Liver (tissue), 3 donors: ENCODE measurements at regions not wholly inside any gene's neighbourhood (a gene's known extent, or its start where the extent isn't known, plus 50 kb on each side); places are given as distances from the start of the nearest gene placed in this dataset.

Experiments
- ATF3 ChIP-seq: IDR thresholded peaks from 2 replicates; pipeline ENCODE4 v1.6.1; 2016; ENCODE audit warnings: antibody characterized with exemption
- CTCF ChIP-seq: fragments of 150-350 bp; IDR thresholded peaks from 2 replicates; pipeline ENCODE4 v1.5.1; 2017; ENCODE audit warnings: improper control_type of control experiment, low read depth, low read length; ENCODE audit not compliant: missing input control
- HNF4A ChIP-seq, 2 donors: conservative IDR thresholded peaks; 2 replicates each; pipeline ENCODE4 v1.6.1; 2016; ENCODE audit warnings: antibody characterized with exemption in 2 of 2, mild to moderate bottlenecking in 2 of 2
- JUND ChIP-seq, 2 donors: IDR thresholded peaks; 2 replicates each; pipeline ENCODE4 v1.6.1; 2016; ENCODE audit warnings: antibody characterized with exemption in 2 of 2
- MAX ChIP-seq: IDR thresholded peaks from 2 replicates; pipeline ENCODE4 v1.6.1; 2016; ENCODE audit warnings: antibody characterized with exemption
- RAD21 ChIP-seq, 2 donors: IDR thresholded peaks; 2 replicates each; pipeline ENCODE4 v1.6.1; 2016; ENCODE audit warnings: antibody characterized with exemption in 2 of 2, mild to moderate bottlenecking in 2 of 2
- REST ChIP-seq: IDR thresholded peaks from 2 replicates; pipeline ENCODE4 v1.6.1; 2016; ENCODE audit warnings: antibody characterized with exemption, mild to moderate bottlenecking
- donor health status: healthy.
- donor health status: healthy.

GRCh38 chr6:28725274-28725809 lies 198.4 kb downstream of the TRIM27 start:
- TF ChIP-seq REST (no peak), JUND (IDR thresholded peaks at IDR 0.05) (no peak), CTCF (no peak), ATF3 (no peak), MAX (no peak), RAD21 (IDR thresholded peaks at IDR 0.05) (no peak), HNF4A (conservative IDR thresholded peaks at IDR 0.05) (no peak)
